Mammary epithelial cell (primary cell): ENCODE measurements at regions not wholly inside any gene's neighbourhood (a gene's known extent, or its start where the extent isn't known, plus 50 kb on each side); places are given as distances from the start of the nearest gene placed in this dataset.

ENCODE experiments used
- CTCF ChIP-seq, 2 donors: IDR thresholded peaks in 1 of 2; conservative IDR thresholded peaks in 1 of 2; 2 replicates each; pipeline ENCODE4 v1.5.1; 2011 to 2012; ENCODE audit warnings: inconsistent platforms in 2 of 2, low read length in 2 of 2, mild to moderate bottlenecking in 2 of 2, control low read depth in 1 of 2, low read depth in 1 of 2; ENCODE audit not compliant: insufficient read depth in 1 of 2; ENCODE audit errors: extremely low read depth in 1 of 2
- EZH2 ChIP-seq: IDR thresholded peaks from 2 replicates; pipeline ENCODE4 v1.6.1; 2012; ENCODE audit warnings: low read length, inconsistent platforms, borderline replicate concordance

DNA sequence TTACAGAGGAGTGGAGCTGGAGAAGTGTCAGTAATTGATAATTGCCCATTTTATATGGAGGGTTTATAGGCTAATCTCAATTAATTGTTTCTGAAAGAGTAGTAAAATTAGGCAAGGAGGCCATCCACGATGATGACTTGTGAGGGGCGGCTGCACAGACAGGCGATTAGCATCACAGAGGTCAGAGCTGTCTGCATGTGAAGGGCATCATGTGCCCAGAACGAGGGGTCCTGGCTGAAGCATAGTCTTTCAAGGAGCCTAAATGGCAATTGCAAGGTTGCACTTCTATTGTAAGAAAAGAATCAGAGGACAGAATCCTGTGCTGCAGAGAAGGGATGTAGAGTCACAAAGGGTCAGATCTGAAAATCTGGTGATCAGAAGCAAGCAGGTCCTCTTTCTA lies 196.6 kb downstream of the EBLN2 start:
- TF ChIP-seq CTCF (conservative IDR thresholded peaks at IDR 0.05 in 1 of 2, IDR thresholded peaks at IDR 0.05 in 1 of 2; ENCODE audit: extremely low read depth in 1 of 2, insufficient read depth in 1 of 2, low read depth in 1 of 2, low read length in 2 of 2) (no peak), EZH2 (no peak)
